NCI-H2227 treated with DMSO at 0.1 percent for 48 hours (cell line): ENCODE measurements at regions not wholly inside any gene's neighbourhood (a gene's known extent, or its start where the extent isn't known, plus 50 kb on each side); places are given as distances from the start of the nearest gene placed in this dataset.
"Not testable (repeated sequence)": the region's sequence is repeated elsewhere in the genome, so short reads cannot be mapped to it uniquely, and the experiment has no call there.

Experiments used
- DNase-seq: peaks from one replicate; lab custom pipeline; 2025; lab: John Stamatoyannopoulos, UW

DNA sequence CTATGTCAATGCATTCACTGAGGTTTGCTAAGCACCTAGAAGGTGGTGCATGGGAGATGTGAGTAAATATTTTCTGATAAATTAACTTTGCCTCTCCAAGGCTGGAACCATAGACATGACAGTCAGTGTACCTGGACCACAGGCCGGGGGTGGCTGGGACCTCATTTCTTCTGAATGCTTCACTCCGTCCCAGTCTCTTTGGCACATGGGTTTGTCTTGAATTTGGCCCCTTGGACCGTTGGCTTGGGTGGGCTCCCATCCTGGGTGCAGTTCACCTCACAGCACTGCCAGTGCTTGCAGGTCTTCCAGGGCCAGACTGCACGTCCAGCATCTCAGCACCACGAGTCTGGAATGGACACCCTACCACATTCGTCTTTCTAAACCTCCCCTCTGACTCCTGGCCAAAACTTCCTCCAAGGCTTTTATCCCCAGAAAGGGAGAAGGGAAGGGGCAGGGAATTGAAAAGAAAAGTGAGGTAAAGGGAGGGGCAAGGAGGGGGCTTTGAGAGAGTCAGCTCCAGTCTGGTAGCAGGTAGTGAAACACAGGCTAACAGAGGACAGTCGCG lies 267.8 kb downstream of the MED10 start:
- DNase-seq, result no peak

DNA sequence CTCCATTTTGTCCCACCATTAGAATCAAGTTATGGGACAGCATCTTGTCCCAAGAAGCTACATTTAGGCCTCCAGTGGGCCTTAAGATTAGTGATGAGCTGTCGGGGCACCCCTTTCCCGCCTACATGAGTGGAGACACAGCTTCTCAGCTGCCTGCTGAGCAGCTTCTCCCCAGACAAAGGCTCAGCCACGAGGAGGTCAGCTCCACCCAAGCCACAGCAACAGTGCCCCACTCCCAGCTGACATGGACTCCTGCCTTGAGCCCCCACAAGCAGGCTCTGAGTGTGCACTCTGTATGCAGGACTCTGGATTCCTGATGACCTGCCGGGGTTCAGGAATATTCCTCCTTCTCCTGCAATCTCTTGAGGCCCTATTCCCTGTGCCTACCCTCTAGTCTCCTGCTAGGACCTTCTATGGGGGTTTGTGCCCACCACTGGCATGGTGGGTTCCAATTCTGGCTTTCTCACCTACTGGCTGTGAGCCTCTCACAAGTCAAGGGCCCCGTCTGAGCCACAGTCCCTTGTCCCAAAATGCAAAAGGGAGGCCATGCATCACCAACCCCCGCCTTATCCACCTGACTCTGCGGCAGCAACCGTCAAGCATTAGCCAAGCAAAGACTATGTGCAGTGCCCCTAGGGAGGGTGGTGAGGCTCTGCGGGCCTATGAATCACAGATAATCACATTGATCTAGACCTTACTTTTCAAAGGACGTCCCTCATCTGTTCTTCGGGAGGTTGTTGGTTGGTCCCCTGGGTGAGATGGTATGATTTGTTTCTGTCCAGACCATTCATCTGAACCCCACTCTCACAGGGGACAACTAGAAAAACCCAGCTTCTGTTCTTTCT lies 269.1 kb downstream of the MED10 start:
- no peak for DNase-seq

DNA sequence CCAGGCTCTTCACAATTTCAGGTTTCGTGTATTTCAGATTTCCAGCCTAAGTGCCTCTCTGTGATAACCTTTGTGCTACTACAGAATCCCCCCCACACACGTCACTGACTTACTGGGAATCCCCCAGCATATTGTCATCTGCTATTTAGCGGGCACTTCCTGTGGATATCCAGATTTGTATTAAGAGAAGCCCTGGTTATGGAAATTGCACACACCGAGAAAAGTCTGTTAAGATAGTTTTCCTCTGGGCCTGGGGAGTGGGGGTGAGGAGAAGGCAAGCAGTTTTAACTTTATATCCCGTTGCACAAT lies 269.9 kb downstream of the MED10 start:
- DNase-seq, result no peak

DNA sequence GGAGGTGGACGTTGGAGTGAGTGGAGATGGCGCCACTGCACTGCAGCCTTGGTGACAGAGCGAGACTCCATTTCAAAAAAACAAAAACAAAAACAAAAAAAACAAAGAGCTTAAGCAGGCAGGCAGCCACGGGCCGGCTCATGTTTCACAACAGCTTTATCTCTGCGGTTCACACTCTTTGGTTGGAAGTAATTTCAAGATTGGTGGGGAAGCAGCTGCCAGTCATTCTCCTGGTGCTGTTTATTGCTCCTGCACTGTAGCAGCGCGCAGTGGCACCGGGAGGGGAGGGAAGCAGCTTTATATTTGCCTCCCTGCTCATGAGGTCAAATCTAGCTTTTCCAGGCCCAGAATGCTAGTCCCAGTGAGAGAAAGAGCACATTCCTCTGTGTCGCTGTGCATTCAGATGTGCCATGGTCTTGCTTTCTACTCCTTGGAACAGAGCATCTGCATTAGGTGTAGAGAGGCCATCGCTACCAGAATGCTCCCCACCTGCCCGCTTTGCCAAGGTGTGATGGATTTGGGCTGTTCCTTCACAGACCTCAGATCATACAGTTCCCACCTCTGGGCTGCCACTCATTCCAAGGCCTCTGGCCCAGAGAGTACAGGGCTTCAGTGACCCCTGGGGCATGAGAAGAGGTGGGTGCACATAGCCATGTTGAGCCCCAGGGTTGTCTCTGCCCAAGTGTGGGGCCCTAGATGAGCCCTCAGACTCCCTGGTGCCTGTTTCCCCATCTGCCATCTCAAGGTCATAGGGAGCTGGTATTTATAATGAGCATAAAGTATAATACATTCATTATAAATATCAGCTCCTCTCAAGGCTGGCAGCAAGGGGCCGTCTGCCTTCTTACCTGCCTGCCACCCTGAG lies 270.4 kb downstream of the MED10 start:
- DNase-seq, result no peak

DNA sequence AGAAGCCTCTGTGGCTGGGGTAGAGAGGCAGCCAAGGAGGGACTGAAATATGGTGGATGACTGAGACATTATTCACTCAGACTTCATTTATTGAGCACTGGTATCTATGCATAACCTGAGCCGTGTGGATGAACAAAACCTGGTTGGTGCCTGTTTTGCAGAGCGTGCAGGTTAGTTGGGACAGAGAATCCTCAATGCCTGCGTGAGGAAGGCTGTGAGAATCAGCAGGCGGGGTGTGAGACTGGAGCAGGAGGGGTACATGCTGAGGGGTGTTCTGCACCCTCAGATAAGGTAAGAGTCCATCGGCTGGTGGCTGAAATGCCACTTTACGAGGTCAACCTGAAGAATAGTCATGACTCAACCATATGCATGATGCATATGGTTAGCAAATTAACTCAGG lies 271.6 kb downstream of the MED10 start:
- DNase-seq, result no peak

DNA sequence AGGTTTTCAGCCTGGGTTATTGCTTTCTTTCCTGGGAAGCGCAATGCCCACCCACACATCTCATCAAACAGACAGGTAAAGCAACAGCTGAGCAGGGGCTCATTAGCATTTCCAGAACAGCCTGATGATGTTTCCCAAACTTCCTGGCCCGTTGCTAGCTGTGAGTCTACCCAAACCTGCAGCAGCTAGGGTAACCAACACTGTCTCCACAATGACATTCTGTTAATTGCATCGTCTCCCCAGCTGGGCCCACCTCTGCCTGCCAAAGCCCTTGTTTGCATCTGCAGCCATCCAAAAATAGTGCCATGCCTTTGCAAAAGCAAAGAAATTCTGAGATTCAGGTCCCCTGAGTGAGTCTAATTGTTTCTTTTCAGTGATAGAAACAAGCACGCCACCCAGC lies 273.0 kb downstream of the MED10 start:
- no peak for DNase-seq

DNA sequence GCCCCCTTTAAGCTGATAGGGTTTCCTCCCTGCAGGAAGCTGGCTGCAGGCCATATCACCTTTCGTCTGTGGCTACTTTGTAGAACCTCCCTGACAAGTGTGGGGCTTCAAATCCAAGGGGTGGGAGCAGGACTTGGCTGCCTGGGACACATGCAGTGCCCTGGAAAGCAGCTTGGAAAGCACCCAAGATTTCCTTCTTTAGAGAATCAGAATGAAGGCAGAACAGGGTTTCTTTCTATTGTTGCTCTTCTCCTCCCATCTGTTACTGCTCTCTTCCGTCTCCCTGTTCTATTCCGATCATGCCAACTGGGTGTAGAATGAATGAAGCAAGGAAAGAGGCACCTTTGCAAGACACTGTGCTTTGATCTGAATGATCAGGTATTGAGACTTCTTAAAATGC lies 282.2 kb downstream of the MED10 start:
- DNase-seq, result no peak

DNA sequence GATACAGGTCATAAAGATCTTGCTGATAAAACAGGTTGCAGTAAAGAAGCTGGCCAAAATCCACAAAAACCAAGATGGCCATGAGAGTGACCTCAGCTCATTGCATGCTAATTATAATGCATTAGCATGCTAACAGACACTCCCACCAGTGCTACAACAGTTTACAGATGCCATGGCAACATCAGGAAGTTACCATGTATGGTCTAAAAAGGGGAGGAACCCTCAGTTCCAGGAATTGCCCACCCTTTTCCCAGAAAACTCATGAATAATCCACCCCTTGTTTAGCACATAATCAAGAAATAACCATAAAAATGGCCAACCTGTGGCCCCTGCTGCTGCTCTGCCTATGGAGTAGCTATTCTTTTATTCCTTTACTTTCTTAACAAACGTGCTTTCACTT lies 284.2 kb downstream of the MED10 start:
- DNase-seq, result not testable (repeated sequence)

DNA sequence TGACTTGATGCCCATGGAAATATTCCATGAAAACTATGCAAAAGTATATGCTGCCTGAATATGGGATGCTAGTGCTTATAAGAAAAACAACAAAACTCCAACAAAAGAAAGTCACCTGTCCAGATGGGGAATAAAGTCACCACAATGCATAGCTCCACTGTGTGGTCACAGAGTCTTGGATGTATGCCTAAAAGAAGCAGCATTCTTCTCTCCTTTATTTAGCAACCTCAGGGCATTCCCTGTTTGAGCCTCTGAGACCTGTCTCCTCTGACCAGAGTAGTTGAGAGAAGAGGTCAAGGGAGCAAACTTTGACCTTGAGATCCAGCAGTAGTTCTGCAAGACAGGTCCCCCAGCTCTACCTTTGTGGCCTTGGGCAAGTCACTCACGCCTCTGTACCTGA lies 287.5 kb downstream of the MED10 start:
- no peak for DNase-seq

DNA sequence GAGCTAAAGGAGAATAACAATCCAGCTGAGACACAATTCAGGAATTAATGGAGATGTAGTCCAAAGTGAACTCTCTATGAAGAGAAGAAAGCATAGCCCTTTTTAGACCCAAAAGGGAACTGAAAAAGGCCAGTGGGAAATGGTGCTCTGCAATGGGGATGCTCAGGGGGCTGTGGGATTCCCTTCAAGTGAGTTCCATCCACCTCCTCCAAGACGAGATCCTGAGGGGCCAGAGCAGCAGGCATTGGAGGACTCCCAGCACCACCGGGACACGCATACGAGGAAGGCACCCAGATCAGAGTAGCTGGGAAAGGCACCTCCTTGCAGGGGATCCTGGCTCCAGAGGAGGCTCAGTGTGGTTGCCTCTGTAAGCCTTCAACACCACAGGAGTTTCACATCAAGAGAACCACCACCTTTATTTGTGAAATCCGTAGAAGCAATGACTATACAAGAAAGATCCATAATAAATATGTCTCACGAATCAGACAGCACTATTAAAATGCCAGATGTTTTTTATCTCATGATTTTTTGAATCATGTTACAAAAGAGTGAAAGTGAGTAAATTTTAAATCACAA lies 288.2 kb downstream of the MED10 start:
- no peak for DNase-seq

DNA sequence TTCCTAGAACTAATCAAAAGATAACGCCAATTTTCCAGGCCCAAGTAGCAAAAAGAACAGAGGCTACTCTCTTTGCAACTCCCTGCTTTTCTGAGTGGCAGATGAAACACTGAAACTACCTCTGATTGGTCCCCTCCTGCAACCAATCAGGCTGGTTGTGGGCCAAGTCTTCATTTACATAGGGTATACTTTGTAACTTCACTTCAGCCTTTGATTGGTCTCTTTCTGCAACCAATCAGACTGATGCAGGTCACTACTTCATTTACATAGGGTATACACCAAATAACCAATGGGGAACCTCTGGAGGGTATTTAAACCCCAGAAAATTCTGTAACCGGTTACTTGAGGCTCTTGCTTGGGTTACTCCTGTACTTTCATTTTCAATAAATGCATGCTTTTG lies 289.6 kb downstream of the MED10 start:
- no peak for DNase-seq

DNA sequence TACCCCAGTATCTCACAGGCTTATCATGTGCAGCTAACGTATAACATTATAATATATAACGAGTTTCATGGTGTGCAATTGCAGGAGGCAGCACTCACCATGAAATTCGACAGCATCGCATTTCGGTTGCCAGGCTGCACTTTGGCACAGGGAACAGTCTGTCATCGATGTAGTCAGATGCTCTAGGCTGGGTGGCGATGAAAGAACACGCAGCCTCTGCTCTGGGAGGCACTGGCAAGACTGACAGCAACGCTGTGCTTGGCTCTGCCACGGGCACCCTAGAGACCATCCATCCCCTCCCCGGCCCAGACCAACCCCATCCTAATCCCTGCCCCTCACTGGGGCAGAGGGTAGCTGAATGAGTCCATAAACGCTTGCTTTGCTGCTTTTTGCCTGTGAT lies 290.8 kb downstream of the MED10 start:
- no peak for DNase-seq

DNA sequence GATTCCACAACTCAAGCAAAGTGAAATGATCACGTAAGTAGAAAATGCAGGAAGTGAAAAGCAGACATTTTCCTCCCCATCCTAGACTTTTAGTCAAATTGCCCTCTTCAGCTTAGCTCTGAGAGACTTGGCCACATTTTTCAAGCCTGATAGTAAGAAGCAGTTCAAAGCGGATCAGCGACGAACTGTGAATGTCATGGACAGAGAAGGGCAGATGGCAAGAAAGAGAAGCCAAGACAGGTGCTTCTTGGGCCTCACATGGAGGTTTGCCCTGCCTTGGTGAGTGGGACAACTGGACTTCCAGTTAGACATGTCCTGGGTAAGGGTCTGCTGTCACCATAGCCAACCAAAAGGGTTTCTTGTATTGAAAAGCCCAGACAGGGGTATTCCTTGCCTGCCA lies 291.5 kb downstream of the MED10 start:
- no peak for DNase-seq

DNA sequence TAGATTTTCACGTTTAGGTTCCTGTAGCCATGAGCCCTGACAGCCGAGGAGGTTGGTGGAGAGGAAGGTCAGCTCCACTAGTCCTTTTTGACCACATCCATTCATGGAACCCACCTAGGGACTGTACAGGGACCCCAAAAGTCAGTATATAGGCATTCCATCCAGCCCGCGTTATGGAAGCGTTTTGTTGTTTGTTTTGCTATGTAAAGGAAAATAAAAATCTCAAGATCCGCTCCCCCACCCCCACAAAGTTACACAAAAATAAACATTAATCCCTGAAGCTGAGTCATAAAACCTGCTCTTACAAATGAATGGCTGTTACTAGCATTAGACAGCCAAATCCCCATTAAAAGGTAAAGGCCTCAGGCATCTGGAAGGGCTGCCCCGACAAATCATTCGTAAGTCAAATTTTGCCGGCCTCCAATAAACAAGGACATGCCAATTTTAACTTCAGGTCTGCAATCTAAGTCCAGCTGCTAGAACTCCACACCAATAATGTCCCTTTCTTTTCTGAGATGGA lies 292.9 kb downstream of the MED10 start:
- no peak for DNase-seq

DNA sequence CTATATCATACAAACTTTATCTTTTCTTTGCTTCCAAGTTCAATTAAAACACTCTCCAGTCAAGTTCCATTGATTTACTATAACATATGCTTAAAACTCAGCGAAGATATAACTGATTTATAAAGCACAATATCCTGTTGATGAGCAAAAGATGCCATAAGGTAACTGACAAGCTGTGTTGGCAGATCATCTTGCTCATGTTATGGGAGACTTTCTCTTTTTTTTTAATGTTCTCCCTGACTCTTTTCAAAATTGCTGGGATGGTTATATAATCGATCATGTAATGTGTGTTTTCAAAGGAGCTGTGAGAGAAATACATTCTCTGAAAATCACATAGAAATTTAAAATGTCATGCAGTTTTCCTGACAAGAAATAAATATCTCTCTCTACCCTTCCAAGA lies 293.5 kb downstream of the MED10 start:
- DNase-seq, result no peak

DNA sequence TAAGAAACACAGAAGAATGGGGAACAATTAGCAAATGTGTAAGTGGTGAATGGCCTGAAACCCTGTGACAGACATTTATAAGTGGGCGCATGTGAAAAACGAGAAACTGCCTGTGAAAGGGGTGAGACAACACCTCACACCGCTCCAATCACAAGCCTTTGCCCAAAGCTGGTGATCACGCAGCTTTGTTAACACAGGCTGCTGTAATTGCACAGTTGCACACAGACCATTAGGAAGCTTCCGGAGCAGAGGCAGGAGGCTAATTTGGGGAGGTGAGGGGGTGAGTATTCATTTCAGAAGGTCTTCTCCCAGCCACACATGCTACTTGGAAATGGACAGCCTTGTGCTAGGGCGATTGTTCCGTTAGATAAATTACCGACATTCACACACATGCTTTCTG lies 294.0 kb downstream of the MED10 start:
- no peak for DNase-seq

DNA sequence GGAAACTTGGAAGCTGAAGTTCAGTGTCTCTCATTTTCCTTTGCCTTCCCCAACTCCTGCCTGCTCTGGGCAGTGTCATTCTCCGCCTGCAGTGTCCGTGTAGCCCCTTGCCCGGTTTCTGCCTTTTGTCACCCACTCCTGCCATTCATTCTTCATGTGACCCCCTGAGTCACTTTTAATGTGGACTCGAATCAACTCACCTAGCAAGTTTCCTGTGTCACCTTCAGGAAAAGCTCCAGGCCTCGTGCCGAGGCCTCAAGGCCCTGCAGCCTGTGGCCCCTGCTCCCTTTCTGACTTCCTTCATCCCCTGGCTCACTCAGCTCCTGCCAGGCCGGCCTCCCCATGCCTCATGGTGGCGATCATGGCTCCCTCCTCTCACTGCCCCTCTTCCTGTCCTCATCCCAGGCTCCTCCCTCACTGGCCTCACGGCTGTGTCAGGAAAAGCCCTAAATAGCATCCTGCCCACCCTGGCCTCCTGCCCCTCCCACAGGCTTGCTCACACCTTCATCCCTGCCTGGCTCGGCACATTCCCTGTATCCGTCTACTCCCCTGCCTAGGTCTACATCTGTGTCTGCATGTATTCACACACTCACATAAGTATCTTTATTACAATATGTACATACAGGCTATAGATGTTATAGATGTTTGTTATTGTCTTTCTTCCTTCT lies 294.9 kb downstream of the MED10 start:
- no peak for DNase-seq

DNA sequence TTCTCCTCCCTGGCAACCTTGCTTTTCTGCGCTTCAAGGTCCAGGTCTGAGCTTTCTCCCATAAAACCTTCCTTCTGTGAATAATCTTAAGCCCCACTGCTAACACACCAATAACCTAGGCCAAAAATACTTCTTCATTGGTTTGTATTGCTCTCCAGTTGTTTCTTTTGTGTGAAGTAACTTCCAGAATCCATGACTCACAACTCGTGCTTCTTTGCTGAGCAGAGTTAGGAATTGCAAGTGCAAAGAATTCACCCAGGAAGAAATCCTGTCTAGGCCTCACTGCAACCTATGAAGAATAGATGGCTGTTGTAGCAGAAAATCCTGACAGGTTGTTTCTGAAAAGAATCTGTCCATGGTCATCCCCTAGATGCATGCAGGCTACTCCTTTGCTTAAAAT lies 295.7 kb downstream of the MED10 start:
- no peak for DNase-seq

DNA sequence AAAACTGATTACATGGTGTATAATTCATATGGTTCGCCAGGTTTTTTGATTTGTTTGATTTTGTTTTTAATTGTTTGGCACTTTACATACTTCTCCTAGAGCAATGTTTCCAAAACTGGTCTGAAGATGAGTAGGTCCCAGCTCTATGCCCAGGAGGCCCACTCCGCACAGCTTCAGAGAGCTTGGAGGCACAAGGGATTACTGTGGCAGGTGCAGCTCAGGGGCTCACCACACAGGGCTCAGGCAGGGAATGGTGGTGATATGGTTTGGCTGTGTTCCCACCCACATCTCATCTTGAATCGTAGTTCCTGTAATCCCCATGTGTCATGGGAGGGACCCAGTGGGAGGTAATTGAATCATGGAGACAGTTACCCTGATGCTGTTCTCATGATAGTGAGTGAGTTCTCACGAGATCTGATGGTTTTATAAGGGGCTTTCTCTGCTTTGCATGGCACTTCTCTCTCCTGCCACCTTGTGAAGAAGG lies 296.6 kb downstream of the MED10 start:
- DNase-seq, result no peak

DNA sequence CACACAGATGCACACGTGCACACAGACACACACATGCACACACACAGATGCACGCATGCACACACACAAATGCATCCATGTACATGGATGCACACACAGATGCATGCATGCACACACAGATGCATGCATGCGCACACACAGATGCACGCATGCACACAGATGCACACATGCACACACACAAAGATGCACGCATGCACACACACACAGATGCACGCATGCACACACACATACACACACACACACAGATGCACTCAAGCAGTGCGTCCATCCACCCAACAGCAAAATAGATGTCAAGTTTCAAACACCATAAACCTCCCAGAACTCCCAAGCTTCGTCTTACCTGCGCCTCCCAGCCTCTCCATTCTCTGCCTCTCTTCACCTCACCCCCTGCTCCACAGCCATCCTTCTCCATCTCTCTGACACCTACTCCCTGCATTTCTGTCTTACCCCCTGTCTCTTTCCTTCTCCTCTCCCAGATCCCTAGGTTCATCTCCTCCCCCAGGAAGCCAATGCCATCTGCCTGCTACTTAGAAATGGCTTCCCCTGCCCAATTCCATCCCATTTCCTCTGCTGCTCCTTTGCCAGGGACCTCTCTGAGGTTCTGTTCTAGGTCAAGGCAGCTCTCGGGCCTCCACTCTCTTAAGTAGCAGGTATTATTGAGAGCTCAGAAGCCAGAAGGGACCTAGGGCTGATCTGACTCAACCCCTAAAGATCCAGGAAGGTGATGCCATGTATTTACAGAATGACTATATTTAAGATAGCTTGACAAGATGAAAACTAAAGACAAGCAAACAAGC lies 297.2 kb downstream of the MED10 start:
- no peak for DNase-seq

DNA sequence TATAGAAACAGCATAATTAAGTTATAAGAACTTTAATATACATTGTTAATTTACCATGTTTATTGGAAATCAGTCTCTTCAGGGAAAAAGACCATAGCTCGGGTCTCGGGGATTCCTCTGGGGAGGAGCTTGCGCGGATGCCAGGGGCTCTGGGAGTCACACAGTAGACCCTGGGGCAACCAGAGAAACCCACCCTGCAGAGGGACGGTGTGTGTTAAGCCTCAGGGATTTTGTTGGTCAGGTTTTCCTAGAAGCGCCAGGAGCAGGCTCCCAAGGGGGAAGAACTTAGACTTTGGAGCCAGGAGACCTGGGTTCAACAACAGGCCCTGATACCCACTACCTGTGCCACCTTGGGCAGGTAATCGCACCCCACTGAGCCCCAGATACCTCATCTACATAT lies 297.9 kb downstream of the MED10 start:
- no peak for DNase-seq
